KG1 (cell line): ENCODE measurements at regions not wholly inside any gene's neighbourhood (a gene's known extent, or its start where the extent isn't known, plus 50 kb on each side); places are given as distances from the start of the nearest gene placed in this dataset.
A peak's percentile ranks its signal among the peaks of the same experiment; 100 is the strongest.

ENCODE experiments used
- DNase-seq: peaks from one replicate; lab custom pipeline; 2025; lab: John Stamatoyannopoulos, UW

DNA sequence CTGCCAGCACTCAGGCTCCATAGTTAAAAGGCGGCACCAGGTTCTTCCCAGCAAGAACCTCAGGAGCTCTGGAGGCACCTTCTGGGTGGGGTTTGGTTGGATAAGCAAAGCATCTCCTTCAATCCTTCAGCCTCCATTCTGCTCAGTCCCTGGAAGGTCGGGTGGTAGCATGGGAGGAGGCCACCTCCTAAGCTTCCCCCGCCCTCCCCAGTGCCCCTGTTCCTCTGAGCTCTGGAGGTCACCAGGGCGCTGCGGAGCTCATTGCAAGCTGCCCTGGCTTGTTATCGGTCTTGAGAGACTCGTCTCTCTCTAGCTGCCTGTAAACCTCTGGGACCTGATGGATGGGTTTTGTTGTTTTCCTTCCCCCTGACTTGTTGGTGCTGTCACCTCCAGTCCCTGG is 124.8 kb downstream of the RPLP1 start:
- DNase-seq: no peak

DNA sequence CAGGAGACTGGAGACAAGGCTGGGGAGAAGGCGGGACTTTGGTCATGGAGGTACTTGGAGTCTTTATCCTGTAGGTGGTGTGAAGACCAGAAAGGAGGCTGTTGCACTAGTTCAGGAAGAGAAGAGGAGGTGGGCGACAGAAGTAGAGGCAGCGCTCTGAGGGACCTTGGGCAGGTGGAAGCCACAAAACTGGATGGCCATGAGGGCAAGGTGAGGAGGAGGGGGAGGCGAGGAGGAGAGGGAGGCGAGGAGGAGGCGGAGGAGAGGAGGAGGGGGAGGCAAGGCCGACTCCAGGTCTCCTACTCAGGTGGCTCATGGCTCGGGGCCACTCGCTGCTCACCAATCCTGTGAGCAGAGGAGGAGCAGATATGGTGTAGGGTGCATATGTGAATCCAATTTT is 125.6 kb downstream of the RPLP1 start:
- DNase-seq: no peak

DNA sequence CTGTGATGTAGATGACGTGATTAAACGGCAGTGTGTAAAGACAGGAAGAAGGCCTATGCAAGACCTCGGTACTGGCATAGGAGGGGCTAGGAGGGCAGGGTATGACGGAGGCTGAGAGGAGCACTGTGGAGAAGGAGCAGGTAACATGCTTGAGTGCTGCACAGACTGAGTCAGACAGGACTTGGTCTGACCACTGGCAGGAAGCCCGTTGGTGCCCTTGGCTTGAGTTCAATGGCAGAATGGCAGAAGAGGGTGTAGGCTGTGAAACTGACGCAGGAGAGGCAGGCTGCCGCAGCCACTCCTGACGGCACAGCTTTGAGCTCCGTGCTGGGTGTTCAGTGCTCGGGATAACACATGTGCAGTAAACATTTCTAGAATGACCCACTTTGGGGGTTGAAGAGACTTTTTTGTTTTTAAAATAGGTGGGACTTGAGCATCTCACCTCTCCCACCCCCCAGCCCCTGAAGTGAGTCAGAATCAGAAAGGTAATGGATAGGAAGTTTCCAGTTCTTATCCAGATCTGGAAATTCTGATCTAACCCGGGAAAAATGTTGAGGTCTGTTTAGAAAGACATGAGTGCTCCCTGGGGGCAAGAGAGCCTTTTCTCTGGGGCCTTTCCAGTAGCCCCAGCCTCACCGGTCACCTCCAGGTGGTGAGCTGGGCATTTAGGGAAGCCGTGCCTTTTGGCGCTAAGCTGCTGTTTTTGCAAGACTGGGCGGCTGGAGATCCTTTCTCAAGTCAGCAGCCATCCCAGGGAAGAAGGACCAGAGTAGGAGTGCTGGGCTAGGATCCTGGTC is 126.4 kb downstream of the RPLP1 start:
- DNase-seq: no peak

DNA sequence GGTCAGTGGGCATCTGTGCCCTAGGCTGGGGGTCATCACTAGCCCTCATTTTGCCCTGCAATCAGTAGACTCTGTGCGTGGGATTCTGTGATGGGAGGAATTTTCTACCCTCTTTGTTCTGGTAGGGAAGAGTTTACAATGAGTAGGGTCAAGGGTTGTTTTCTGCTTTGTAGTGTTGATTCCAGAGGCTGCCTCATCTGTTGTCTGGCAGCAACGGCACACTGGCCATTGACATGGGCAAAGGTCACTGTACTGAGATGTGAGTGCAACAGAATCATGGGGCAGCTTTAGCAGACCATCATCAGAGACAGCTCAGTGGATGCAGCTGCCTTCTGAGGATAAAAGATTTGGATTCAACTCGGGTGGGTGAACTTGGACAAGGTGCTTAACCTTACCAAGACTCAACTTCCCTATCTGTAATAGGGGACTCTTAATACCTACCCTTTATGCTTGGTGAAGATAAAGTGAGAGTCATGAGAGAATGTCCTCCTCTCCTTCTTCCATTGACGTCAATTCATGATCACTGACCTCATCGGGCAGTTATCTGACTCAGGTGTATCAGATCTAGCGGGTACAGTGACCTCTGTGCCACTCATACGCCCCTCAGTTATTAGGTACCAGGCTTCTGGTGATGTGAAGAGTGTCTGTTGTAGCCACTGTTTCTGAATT is 127.5 kb downstream of the RPLP1 start:
- DNase-seq: no peak

DNA sequence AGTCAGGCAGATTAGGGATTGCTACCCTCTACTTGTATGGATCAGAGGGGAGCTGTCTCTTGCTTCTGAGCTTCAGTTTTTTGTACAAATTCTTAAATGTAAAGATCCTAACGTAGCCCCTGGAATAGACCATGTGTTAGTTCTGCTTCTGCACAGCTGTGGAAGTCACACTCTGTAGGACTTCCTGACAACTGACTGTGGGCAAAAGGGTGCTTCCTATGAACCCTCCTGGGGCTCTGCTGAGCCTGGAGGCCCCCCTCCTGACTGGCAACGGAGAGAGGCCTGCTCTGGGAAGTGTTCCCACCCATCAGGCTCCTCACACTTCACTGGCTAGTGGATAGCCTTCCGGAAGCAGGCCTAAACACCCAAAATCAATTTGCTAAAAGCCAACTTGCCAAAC is 131.0 kb downstream of the RPLP1 start:
- DNase-seq: peak; percentile 51

DNA sequence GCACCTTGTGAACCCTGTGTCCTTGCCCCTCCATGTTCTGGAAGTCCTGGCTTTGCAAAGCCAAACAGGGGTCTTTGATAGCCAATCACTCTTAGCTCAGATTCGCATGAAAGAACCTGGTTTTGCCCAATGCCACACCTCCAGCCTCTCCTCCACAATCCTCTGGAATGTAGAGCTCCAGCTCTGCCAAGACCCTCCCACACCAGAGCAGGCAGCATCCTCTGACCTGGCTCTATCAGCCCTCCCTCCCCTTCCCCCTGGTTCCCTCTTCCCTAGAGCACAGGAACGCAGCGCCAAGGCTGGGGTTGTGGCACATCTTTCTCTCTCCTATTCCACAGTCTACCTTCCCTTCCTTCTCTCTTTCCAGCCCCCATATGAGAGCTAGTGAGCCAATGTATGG is 133.3 kb downstream of the RPLP1 start:
- DNase-seq: no peak

DNA sequence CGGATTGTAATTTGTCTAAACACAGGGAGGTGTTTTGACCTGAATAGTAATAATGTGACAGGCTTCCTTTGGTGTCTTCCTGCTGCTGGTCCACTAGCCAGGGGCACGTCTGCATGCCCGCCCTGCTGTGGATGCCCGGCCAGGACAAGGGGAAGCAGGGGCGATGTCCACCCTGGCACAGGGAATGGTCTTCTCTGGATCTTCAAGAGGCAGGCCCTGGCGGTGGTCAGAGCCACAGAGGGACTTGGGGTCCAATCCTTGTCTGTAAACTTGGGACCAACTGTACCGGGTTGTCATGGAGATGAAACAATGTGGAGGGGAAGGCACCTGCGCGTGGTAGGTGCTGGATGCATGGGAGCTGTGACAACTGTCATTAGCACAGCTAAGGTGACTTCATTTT is 134.1 kb downstream of the RPLP1 start:
- no peak for DNase-seq

DNA sequence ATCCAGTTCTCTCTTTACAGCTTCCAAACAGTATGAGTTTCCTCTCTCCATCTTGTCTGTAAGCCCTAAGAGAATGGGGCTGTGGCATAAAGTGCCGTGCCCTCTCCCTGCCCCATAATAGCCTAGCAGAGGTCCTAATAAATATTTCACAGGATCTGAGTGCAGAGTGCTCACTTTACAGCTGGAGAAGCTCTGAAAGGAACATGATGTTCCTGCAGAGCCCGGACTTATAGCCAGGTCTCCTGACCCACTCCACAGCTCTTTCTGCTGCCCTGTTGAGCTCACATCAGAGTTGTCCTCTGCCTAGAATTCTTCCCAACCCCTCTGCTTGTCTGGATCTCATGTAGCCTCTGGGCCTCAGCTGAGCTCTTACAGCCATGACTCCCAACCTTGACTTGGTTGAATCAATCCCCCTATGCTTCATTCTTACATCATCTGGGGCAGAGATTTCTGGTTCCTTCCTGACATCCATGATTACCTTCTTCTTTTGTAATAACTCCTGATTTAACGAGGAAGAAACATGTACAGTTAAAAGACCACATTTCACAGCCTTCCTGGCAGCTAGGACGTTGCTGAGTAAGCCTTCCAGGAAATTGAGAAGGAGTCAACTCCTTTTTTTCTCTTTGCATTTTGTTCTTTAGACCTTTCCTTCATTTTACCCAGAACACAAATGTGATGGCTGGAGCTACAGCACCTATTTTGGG is 135.3 kb downstream of the RPLP1 start:
- no peak for DNase-seq

DNA sequence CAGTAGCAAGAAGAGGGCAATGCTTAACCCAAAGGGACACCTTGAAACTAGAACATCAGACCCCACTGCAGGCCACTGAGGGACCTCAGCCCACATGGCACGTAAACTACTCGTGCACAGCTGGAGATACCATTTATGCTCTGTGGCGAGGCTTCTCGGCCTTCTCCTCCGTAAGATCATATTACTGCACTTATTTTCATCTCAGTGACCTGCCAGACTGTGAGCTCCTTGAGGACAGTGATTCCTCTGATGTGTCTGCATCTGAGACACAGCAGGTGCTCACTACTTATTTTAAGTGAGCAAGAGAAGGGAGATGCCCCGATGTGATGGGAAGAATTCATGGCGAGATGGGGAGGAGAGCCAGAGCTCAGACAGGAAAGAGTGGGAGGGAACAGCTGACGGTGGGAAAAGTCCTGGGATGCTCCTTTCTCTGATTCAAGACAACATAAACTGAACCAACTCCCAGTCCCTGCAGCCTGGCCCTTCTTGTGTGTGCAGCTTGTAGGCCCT is 137.6 kb downstream of the RPLP1 start:
- DNase-seq: no peak

DNA sequence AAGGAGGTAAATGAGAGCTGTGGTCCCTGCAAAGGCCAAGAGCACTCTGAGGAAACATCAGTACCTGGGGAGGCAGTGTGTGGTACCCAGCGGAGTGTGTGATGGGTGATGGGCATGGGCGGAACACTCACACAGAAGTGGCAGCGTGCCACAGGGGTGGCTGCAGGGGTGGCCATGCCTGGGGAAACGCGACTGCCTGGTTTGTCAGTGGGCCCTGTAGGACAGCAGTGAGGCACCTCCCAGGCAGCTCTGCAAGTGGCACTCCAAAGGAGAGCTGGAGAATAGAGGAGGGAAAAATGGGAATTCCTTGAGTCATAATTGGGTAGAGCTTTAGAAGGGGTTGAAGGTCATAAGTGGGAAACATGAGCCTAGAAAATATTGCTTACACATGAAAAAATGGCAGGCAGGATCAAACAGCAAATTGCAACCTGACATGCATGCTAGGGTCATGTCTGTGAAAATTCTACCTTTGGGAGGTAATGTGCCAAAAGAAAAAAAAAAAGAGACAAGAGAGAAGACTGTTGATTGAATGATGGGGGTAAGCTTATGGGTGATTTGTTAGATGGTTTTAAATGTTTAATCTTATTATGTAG is 138.4 kb downstream of the RPLP1 start:
- no peak for DNase-seq

DNA sequence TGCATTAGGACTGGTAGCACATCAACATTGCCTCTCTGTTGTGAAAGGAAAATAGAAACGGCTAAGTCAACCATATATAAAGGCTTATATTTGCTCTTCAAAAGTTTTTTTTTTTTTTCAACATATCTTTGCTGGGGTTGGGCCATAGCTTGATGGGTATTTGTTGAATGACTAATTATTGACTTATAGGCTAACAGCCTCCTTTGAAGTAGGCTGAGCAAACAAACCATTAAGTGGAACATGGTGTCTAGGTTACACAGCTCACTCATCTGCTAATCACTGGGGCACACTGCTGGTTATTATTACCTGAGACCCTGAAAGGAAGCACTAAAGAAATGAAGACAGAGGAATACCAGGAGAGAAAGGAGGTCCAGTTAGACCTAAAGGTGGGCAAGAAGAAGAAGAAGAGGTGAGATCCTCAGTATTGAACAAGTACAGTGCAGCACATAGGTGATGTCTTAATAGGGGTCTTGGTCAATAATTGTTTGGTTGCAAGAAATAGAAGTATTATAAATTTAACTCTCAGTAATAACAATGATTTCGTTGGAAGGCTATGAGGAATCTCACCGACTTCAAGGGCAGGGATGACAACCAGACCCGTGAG is 139.4 kb downstream of the RPLP1 start:
- no peak for DNase-seq

DNA sequence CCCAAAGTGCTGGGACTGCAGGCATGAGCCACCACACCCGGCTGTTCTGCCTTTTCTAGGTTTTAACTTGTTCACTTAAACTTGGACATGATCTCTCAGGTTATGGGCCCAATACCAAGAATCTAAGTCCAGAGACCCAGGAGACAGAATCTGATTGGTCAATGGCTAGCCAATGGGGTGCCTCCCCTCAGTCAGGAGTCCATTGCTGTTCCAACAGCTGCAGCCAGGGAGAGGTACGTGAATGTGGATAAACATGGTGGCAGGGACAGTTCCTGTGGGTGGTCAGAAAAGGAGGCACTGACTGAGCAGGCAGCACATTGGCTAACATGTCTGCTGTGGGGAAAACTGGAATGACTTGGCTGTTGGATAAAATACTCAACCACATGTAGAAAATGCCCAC is 140.3 kb downstream of the RPLP1 start:
- DNase-seq: no peak

DNA sequence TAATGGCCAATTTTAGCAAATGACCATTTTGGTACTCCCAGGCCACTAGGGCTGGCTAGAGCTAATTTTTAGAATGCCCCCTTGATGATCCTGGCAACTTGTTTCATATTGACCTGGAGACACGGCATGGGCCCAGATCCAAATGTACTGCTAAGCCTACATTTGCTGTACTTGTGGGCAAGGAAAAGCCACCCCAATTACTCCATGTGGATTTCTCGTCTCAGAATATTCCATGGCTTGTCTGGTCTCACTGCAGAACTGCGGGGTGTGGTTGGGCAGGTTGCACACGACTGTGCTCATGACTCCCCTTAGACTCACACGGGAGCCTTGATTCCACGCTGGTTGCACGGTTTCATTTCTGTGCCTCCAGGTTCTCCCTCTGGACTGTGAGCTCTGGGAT is 140.9 kb downstream of the RPLP1 start:
- DNase-seq: no peak

DNA sequence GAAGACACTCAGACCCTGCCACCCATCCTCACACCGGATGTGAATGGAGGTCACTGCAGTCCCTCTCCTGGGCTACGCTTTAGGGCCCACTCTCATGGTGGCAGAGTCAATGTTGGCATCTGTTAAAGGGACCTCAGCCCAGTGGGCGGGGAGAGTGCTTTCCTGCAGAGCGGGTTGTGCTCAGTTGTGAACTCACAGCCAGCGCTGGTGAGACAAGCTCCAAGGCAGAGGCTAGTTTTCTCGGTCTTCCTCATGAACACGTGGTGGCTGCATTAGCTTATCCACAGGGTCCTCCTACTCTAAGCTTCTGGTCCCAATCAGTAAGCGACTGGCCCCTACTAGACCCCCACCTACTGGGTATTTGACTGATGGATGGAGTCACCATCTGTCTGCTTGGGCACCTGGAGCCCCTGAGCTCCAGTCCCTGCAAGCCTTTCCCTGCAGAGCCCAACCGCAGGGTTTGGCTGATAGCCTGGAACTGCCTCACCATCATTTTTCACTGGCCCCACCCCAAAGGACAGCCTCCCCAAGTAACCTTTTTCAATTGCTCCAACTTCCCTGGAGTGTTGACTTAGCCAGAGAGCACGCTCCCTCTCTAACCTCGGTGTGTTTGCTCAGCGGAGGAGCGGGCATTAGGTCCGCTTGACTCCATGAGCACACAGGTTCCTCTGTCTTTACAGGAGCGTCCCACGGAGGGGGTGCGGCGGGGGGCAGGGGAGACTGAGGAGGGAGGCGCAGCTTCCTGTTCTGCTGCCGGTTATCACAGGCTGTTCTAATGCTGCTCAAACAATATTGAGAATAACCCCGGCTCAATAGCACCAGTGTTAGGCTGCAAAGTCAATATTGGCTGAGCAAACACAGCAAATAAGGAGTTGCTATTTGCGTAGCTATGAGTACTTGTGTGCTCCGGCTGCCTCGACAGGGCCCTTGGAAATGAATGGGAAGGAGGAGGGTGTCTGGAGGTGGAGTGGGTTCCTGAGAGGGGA is 141.7 kb downstream of the RPLP1 start:
- no peak for DNase-seq

DNA sequence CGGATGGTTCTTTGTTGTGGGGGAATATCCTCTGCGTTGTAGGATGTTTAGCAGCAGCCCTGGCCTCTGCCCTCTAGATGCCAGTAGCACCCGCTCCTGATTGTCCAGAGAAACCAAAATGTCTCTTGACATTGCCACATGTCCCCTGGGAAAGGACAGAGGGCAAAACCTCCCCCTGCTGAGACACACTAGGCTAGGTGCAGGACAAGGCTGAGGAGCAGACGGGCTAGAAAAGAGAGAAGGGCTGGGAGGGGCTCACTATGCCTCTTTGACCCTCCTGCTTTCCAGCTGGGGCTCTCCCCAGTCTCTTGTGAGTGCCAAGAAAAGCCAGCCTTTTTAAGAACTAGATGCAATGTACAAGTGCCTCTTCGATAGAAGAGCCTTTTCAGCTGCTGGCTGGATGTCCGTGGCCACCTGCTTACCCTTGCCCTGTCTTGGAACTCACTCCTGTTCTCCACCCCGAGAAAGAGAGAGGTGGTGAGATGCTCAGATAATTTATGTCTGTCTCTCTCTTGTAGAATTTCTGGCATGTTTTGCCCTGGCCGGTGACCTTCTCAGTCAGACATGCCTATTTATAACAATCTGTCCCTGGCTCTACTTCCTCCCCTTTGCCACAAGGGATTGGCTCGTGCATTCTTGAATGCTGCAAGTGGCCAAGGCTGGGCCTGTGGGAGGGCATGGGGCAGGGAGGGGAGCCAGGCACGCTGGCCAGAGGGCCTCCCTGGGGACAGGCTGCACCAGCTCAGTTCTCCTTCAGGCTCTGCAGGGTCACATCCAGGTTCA is 142.6 kb downstream of the RPLP1 start:
- DNase-seq: no peak

DNA sequence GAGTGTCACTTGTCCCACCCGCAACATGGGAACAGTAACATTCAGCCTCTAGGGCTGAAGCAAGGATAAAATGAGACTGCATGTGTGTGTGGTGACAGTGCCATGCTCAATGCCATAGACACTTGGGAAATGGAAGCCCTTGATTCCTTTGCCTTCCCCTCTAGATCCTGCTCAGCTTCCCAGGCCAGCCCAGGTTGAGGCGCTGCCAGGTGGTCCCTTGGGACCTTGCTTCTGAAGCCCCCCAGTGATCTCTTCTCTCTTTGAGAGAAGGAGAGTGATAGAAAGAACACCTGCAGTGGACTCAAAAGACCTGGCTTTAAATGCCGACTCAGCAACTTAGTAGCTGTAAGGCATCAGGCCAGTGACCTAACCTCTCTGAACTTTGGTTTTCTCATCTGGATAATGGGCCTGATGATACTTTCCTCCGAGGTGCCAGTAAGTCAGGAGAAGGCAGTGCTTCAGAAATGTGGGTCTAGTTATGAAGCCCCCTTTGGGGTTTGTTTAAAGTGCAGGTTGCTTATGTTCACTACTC is 144.5 kb downstream of the RPLP1 start:
- no peak for DNase-seq

DNA sequence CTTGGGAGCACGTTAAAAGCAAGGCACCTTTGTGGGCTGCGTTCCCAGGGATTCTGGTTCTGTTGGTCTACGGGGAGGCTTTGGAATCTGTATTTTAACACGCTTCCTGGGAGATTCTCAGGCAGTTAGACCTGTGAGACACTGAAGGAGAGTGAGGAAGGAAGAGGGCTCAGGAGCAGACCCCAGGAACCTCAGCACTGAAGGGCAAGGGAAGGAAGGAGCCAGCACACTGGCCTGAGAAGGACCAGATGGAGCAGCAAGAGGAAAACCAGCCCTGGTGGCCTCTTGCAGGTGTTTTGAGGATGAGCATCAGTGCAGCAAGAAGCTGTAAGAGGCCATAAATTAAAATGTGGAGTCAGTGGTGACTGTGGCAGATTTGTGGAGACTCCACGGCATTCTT is 146.7 kb downstream of the RPLP1 start:
- no peak for DNase-seq

DNA sequence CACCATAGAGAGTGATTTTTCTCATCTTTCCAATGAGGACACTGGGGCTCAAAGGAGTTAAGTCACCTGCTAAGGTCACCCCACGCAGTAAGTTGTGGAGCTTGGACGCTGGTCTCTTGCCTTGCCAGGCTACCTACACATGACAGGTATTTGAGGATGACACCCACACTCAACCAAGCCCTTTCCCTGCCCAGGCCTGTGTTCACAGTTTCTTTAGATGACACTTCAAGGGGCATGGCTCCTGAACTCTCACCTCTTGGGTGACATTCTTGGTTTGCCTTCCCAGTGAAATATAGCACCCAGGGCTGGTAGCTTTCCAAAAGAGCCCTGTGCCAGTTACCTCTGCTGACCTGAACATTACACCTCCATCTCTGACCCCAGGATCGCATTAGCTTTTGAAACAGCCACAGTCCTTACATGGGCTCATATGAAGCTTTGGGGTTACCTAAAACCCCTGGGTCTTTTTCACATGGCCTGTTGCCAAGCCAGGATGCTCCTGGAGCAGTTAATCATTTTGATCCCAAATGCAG is 148.0 kb downstream of the RPLP1 start:
- DNase-seq: no peak

DNA sequence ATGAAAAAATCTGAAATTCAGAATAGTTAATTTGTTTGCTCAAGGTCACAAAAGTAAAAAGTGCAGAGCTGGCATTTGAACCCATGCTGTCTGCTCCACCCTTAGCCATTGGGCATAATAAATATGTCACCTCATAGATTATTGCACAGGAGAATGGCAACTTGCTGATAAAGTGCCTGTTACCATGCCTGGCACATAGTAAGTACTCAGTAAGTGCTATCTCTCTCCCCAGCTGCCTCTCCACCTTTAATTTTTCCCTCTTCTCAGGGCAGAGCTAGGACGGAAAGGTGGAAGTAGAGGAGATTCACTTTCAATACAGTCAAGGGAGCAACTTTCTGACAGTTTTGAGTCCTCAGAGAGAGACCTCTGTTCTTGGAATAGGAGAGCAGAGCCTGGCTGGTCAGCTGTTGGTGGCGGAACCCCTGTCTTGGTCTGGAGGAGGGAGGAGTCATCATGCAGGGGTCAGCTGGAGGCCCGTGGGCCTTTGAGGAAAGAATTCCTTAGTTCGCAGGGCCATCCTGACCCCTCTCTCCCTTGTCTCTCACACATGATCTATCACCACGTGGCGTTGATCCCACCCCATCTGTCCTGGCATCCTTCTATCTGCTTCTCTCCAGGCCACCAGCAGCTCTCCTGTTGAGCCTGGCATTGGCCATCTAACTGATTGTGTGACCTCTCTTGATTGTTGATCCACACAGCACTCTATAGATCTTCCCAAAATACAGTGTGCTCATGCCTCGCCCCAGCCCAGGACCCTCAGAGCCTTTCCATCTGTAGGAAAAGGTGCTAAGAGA is 149.3 kb downstream of the RPLP1 start:
- DNase-seq: no peak
